ENCODE measurements at regions not wholly inside any gene's neighbourhood (a gene's known extent, or its start where the extent isn't known, plus 50 kb on each side); places are given as distances from the start of the nearest gene placed in this dataset.
A peak's percentile ranks its signal among the peaks of the same experiment; 100 is the strongest.
"Not testable (repeated sequence)": the region's sequence is repeated elsewhere in the genome, so short reads cannot be mapped to it uniquely, and the experiment has no call there.

GRCh38 chr2:158866082-158866481 is 71.0 kb downstream of the DAPL1 start:
- H3K27ac ChIP-seq; DNase-seq; H3K9me3 ChIP-seq; H3K4me3 ChIP-seq; H3K27me3 ChIP-seq; H3K36me3 ChIP-seq (replicated peaks in 1 of 2; ENCODE audit: insufficient read depth in 1 of 2, low read depth in 2 of 2); ATAC-seq; H3K4me1 ChIP-seq; intact Hi-C loops (cut with DNase I): not testable (repeated sequence)
- WGBS, 2 donors = 88 to 89% methylated on average over 12 of the region's 12 CpGs

- H3K27ac ChIP-seq; H3K4me1 ChIP-seq; H3K9me3 ChIP-seq; H3K36me3 ChIP-seq (replicated peaks in 1 of 2; ENCODE audit: insufficient read depth in 1 of 2, low read depth in 2 of 2); H3K27me3 ChIP-seq; H3K4me3 ChIP-seq; ATAC-seq; intact Hi-C loops (cut with DNase I); DNase-seq: not testable (repeated sequence)
- 67 to 79% methylated on average over 15 to 18 of the region's 18 CpGs for WGBS, 2 donors
These were observed 72.5 kb downstream of the DAPL1 start for GRCh38 chr2:158867531-158868191.

GRCh38 chr2:158868386-158868785 is 73.3 kb downstream of the DAPL1 start:
- H3K27me3 ChIP-seq; H3K36me3 ChIP-seq (replicated peaks in 1 of 2; ENCODE audit: insufficient read depth in 1 of 2, low read depth in 2 of 2); H3K4me1 ChIP-seq; intact Hi-C loops (cut with DNase I); H3K9me3 ChIP-seq; H3K27ac ChIP-seq; H3K4me3 ChIP-seq; ATAC-seq: not testable (repeated sequence)
- 69 to 70% methylated on average over 6 of the region's 7 CpGs for WGBS, 2 donors
- DNase-seq = peak in 3 of 4 donors; percentile 29 to 45 (median 37)

- ATAC-seq; H3K4me3 ChIP-seq; H3K36me3 ChIP-seq (replicated peaks in 1 of 2; ENCODE audit: insufficient read depth in 1 of 2, low read depth in 2 of 2); H3K4me1 ChIP-seq; H3K27me3 ChIP-seq; H3K27ac ChIP-seq; H3K9me3 ChIP-seq; DNase-seq; intact Hi-C loops (cut with DNase I): not testable (repeated sequence)
- WGBS, 2 donors = 52 to 73% methylated on average over 2 to 3 of the region's 6 CpGs
These were observed 74.0 kb downstream of the DAPL1 start for GRCh38 chr2:158869122-158869521.

GRCh38 chr2:158869609-158870008 is 74.5 kb downstream of the DAPL1 start:
- intact Hi-C loops (cut with DNase I); ATAC-seq: not testable (repeated sequence)
- 64 to 77% methylated on average over 11 of the region's 11 CpGs for WGBS, 2 donors

GRCh38 chr2:158878003-158878402 is 82.9 kb downstream of the DAPL1 start:
- TF ChIP-seq CTCF (IDR thresholded peaks at IDR 0.05) = no peak
- TF ChIP-seq POLR2A (IDR thresholded peaks at IDR 0.05) = no peak
- H3K9me3 ChIP-seq = no peaks in the 10 kb centered on the region
- WGBS, 2 donors = 88 to 93% methylated on average over 16 of the region's 16 CpGs
- H3K4me3 ChIP-seq = no peak overlapping the region
- DNase-seq = no peak
- H3K36me3 ChIP-seq (replicated peaks in 1 of 2; ENCODE audit: insufficient read depth in 1 of 2, low read depth in 2 of 2) = no peaks in the 10 kb centered on the region
- H3K27ac ChIP-seq = no peak overlapping the region
- intact Hi-C loops (cut with DNase I) = no loop called here
- no peaks in the 10 kb centered on the region for H3K4me1 ChIP-seq
- H3K27me3 ChIP-seq = no peaks in the 10 kb centered on the region
- no peak for ATAC-seq

More at GRCh38 chr2:158869609-158870008, 74.5 kb downstream of the DAPL1 start:
- not testable (repeated sequence) for H3K36me3 ChIP-seq (replicated peaks in 1 of 2; ENCODE audit: insufficient read depth in 1 of 2, low read depth in 2 of 2); H3K4me1 ChIP-seq; H3K27me3 ChIP-seq; H3K9me3 ChIP-seq; H3K27ac ChIP-seq; H3K4me3 ChIP-seq
- peak in 2 of 4 donors; percentile 25 for DNase-seq

- intact Hi-C loops (cut with DNase I) = no loop called here
- Histone ChIP-seq H3K9me3 (no peaks in the 10 kb centered on the region), H3K27me3 (no peaks in the 10 kb centered on the region), H3K4me1 (no peaks in the 10 kb centered on the region), H3K36me3 (replicated peaks in 1 of 2; ENCODE audit: insufficient read depth in 1 of 2, low read depth in 2 of 2) (no peaks in the 10 kb centered on the region), H3K27ac (no peak overlapping the region), H3K4me3 (no peak overlapping the region)
- ATAC-seq = no peak
- TF ChIP-seq CTCF (IDR thresholded peaks at IDR 0.05) (no peak), POLR2A (IDR thresholded peaks at IDR 0.05) (no peak)
- no peak for DNase-seq
- WGBS, 2 donors = 83 to 86% methylated on average over 17 of the region's 17 CpGs
These were observed 84.2 kb downstream of the DAPL1 start for GRCh38 chr2:158879229-158879903.
